H7 (cell line): ENCODE measurements at regions not wholly inside any gene's neighbourhood (a gene's known extent, or its start where the extent isn't known, plus 50 kb on each side); places are given as distances from the start of the nearest gene placed in this dataset.
"Not testable (repeated sequence)": the region's sequence is repeated elsewhere in the genome, so short reads cannot be mapped to it uniquely, and the experiment has no call there.

ENCODE experiments used
- DNase-seq: peaks from one replicate; pipeline ENCODE4 v3.0.0; 2012
- H3K27me3 ChIP-seq: 2 replicates; pipeline ENCODE4 v1.6.0; 2011; ENCODE audit warnings: mild to moderate bottlenecking, low read length; ENCODE audit not compliant: control insufficient read depth, insufficient read depth
- H3K36me3 ChIP-seq: replicated peaks from 2 replicates; pipeline ENCODE4 v1.5.1; 2011; ENCODE audit warnings: low read length; ENCODE audit not compliant: control insufficient read depth, insufficient read depth
- H3K4me3 ChIP-seq: 2 replicates; pipeline ENCODE4 v1.5.1; 2011; ENCODE audit warnings: low read depth, mild to moderate bottlenecking, control low read depth, low read length, moderate library complexity; ENCODE audit not compliant: insufficient read depth

GRCh38 chr18:25490316-25490715 lies 138.3 kb upstream of the ZNF521 start:
- DNase-seq = no peak
- H3K27me3 ChIP-seq = no peaks in the 10 kb centered on the region
- no peaks in the 10 kb centered on the region for H3K36me3 ChIP-seq
- H3K4me3 ChIP-seq = no peak overlapping the region

- H3K4me3 ChIP-seq = no peak overlapping the region
- H3K36me3 ChIP-seq = no peaks in the 10 kb centered on the region
- DNase-seq = no peak
- H3K27me3 ChIP-seq = no peaks in the 10 kb centered on the region
Observed at GRCh38 chr18:25473008-25473407, 121.0 kb upstream of the ZNF521 start.

- H3K27me3 ChIP-seq, H3K36me3 ChIP-seq: not testable (repeated sequence)
Observed at GRCh38 chr18:25470756-25471524, 119.0 kb upstream of the ZNF521 start.

GRCh38 chr18:25470062-25470461 lies 118.1 kb upstream of the ZNF521 start:
- Histone ChIP-seq H3K27me3 (no peaks in the 10 kb centered on the region), H3K4me3 (no peak overlapping the region), H3K36me3 (no peaks in the 10 kb centered on the region)
- no peak for DNase-seq

More at GRCh38 chr18:25470756-25471524, 119.0 kb upstream of the ZNF521 start:
- H3K4me3 ChIP-seq, DNase-seq: not testable (repeated sequence)

GRCh38 chr18:25469489-25469888 lies 117.5 kb upstream of the ZNF521 start:
- Histone ChIP-seq H3K36me3 (no peaks in the 10 kb centered on the region), H3K27me3 (no peaks in the 10 kb centered on the region), H3K4me3 (no peak overlapping the region)
- DNase-seq = no peak

GRCh38 chr18:25467226-25467987 lies 115.4 kb upstream of the ZNF521 start:
- no peaks in the 10 kb centered on the region for H3K27me3 ChIP-seq
- H3K4me3 ChIP-seq = no peak overlapping the region
- H3K36me3 ChIP-seq = no peaks in the 10 kb centered on the region
- DNase-seq = no peak

GRCh38 chr18:25465152-25465732 lies 113.3 kb upstream of the ZNF521 start:
- Histone ChIP-seq H3K4me3 (no peak overlapping the region), H3K27me3 (no peaks in the 10 kb centered on the region), H3K36me3 (no peaks in the 10 kb centered on the region)
- DNase-seq = no peak

GRCh38 chr18:25464227-25464626 lies 112.3 kb upstream of the ZNF521 start:
- no peak for DNase-seq
- Histone ChIP-seq H3K36me3 (no peaks in the 10 kb centered on the region), H3K27me3 (no peaks in the 10 kb centered on the region), H3K4me3 (no peak overlapping the region)

GRCh38 chr18:25463726-25464125 lies 111.8 kb upstream of the ZNF521 start:
- no peak overlapping the region for H3K4me3 ChIP-seq
- no peaks in the 10 kb centered on the region for H3K36me3 ChIP-seq
- no peak for DNase-seq
- no peaks in the 10 kb centered on the region for H3K27me3 ChIP-seq

GRCh38 chr18:25459814-25460213 lies 107.8 kb upstream of the ZNF521 start:
- DNase-seq = no peak
- H3K36me3 ChIP-seq = no peaks in the 10 kb centered on the region
- H3K4me3 ChIP-seq = no peak overlapping the region
- no peaks in the 10 kb centered on the region for H3K27me3 ChIP-seq

- Histone ChIP-seq H3K36me3 (no peaks in the 10 kb centered on the region), H3K27me3 (no peaks in the 10 kb centered on the region), H3K4me3 (no peak overlapping the region)
- DNase-seq = peak; percentile 11
Observed at GRCh38 chr18:25457601-25458000, 105.6 kb upstream of the ZNF521 start.

- no peaks in the 10 kb centered on the region for H3K36me3 ChIP-seq
- no peak overlapping the region for H3K4me3 ChIP-seq
- no peaks in the 10 kb centered on the region for H3K27me3 ChIP-seq
- DNase-seq = no peak
Observed at GRCh38 chr18:25457126-25457525, 105.2 kb upstream of the ZNF521 start.

GRCh38 chr18:25456334-25457010 lies 104.5 kb upstream of the ZNF521 start:
- peak; percentile 14 for DNase-seq
- H3K36me3 ChIP-seq = no peaks in the 10 kb centered on the region
- no peaks in the 10 kb centered on the region for H3K27me3 ChIP-seq
- no peak overlapping the region for H3K4me3 ChIP-seq

- no peaks in the 10 kb centered on the region for H3K36me3 ChIP-seq
- DNase-seq = no peak
- no peaks in the 10 kb centered on the region for H3K27me3 ChIP-seq
- no peak overlapping the region for H3K4me3 ChIP-seq
Observed at GRCh38 chr18:25455646-25456045, 103.7 kb upstream of the ZNF521 start.
